Liver (tissue), 8 donors: ENCODE measurements at regions not wholly inside any gene's neighbourhood (a gene's known extent, or its start where the extent isn't known, plus 50 kb on each side); places are given as distances from the start of the nearest gene placed in this dataset.

Experiments
- DNase-seq: peaks from one replicate; pipeline ENCODE4 v3.0.0-alpha.2; 2017; ENCODE audit warnings: low spot score
- H3K27ac ChIP-seq, 2 donors: one replicate each; pipeline ENCODE4 v1.7.0; 2013; ENCODE audit warnings: inconsistent platforms in 2 of 2, low read length in 2 of 2, control low read depth in 1 of 2, low read depth in 1 of 2, mild to moderate bottlenecking in 1 of 2
- H3K27me3 ChIP-seq, 4 donors: one replicate each; pipeline versions ENCODE4 v1.6.1 to v1.7.0; 2013; ENCODE audit warnings: low read length in 3 of 4, inconsistent platforms in 1 of 4, mild to moderate bottlenecking in 1 of 4, moderate library complexity in 1 of 4; ENCODE audit not compliant: control insufficient read depth in 4 of 4, insufficient read depth in 4 of 4
- H3K36me3 ChIP-seq, 4 donors: one replicate each; pipeline versions ENCODE4 v1.6.1 to v1.7.0; 2013; ENCODE audit warnings: low read length in 3 of 4, mild to moderate bottlenecking in 3 of 4, low read depth in 1 of 4, moderate library complexity in 1 of 4; ENCODE audit not compliant: control insufficient read depth in 4 of 4, insufficient read depth in 3 of 4
- H3K4me1 ChIP-seq, 4 donors: one replicate each; pipeline versions ENCODE4 v1.6.1 to v1.7.0; 2013; ENCODE audit warnings: low read length in 3 of 4, mild to moderate bottlenecking in 3 of 4, moderate library complexity in 1 of 4; ENCODE audit not compliant: control insufficient read depth in 4 of 4, insufficient read depth in 4 of 4
- H3K4me3 ChIP-seq, 3 donors: one replicate each; pipeline versions ENCODE4 v1.6.1 to v1.7.0; 2013; ENCODE audit warnings: low read length in 3 of 3, control low read depth in 1 of 3, low read depth in 1 of 3, mild to moderate bottlenecking in 1 of 3
- H3K9ac ChIP-seq, 2 donors: one replicate each; pipeline ENCODE4 v1.7.0; 2013; ENCODE audit warnings: low read length in 2 of 2, mild to moderate bottlenecking in 2 of 2, moderate library complexity in 2 of 2, control low read depth in 1 of 2, low read depth in 1 of 2
- H3K9me3 ChIP-seq, 4 donors: one replicate each; pipeline versions ENCODE4 v1.6.1 to v1.7.0; 2013; ENCODE audit warnings: low read length in 3 of 4; ENCODE audit not compliant: control insufficient read depth in 4 of 4
- EGR1 ChIP-seq, 2 donors: IDR thresholded peaks; 2 replicates each; pipeline ENCODE4 v1.6.1; 2016 to 2018; ENCODE audit warnings: antibody characterized with exemption in 2 of 2, low read depth in 2 of 2
- FOXA1 ChIP-seq: IDR thresholded peaks from 2 replicates; pipeline ENCODE4 v1.6.1; 2016; ENCODE audit warnings: antibody characterized with exemption
- FOXA2 ChIP-seq: IDR thresholded peaks from 2 replicates; pipeline ENCODE4 v1.6.1; 2016; ENCODE audit warnings: antibody characterized with exemption
- GABPA ChIP-seq, 2 donors: IDR thresholded peaks in 1 of 2; conservative IDR thresholded peaks in 1 of 2; 2 replicates each; pipeline ENCODE4 v1.6.1; 2016; ENCODE audit warnings: antibody characterized with exemption in 2 of 2, mild to moderate bottlenecking in 1 of 2, moderate library complexity in 1 of 2
- HNF4A ChIP-seq, 2 donors: conservative IDR thresholded peaks; 2 replicates each; pipeline ENCODE4 v1.6.1; 2016; ENCODE audit warnings: antibody characterized with exemption in 2 of 2, mild to moderate bottlenecking in 2 of 2
- HNF4G ChIP-seq: IDR thresholded peaks from 2 replicates; pipeline ENCODE4 v1.6.1; 2016; ENCODE audit warnings: antibody characterized with exemption
- JUND ChIP-seq, 2 donors: IDR thresholded peaks; 2 replicates each; pipeline ENCODE4 v1.6.1; 2016; ENCODE audit warnings: antibody characterized with exemption in 2 of 2
- NR2F2 ChIP-seq: IDR thresholded peaks from 2 replicates; pipeline ENCODE4 v1.6.1; 2016; ENCODE audit warnings: antibody characterized with exemption
- RAD21 ChIP-seq, 2 donors: IDR thresholded peaks; 2 replicates each; pipeline ENCODE4 v1.6.1; 2016; ENCODE audit warnings: antibody characterized with exemption in 2 of 2, mild to moderate bottlenecking in 2 of 2
- RXRA ChIP-seq, 2 donors: IDR thresholded peaks; 2 replicates each; pipeline ENCODE4 v1.6.1; 2017 to 2018; ENCODE audit warnings: antibody characterized with exemption in 2 of 2, mild to moderate bottlenecking in 1 of 2
- SP1 ChIP-seq: IDR thresholded peaks from 2 replicates; pipeline ENCODE4 v1.6.1; 2018; ENCODE audit warnings: antibody characterized with exemption, mild to moderate bottlenecking
- TAF1 ChIP-seq: conservative IDR thresholded peaks from 2 replicates; pipeline ENCODE4 v1.6.1; 2016; ENCODE audit warnings: antibody characterized with exemption, mild to moderate bottlenecking
- YY1 ChIP-seq: IDR thresholded peaks from 2 replicates; pipeline ENCODE4 v1.6.1; 2016; ENCODE audit warnings: antibody characterized with exemption, mild to moderate bottlenecking
- WGBS: extraction: QIAGEN DNeasy Blood & Tissue Kit; methylation state at CpG from one replicate; pipeline ENCODE4 v1.1.7; 2013; 5-methylcytosine and 5-hydroxymethylcytosine counted together
- TF ChIP-seq, protein P1 (sequence below): IDR thresholded peaks from 2 replicates; pipeline ENCODE4 v1.6.1; 2016; ENCODE audit warnings: antibody characterized with exemption
- TF ChIP-seq, protein P2 (sequence below): fragments of 150-350 bp; IDR thresholded peaks from 2 replicates; pipeline ENCODE4 v1.5.1; 2017; ENCODE audit warnings: improper control_type of control experiment, low read depth, low read length; ENCODE audit not compliant: missing input control
- TF ChIP-seq, protein P3 (sequence below): IDR thresholded peaks from 2 replicates; pipeline ENCODE4 v1.6.1; 2016; ENCODE audit warnings: antibody characterized with exemption
- TF ChIP-seq, protein P4 (sequence below): IDR thresholded peaks from 2 replicates; pipeline ENCODE4 v1.6.1; 2016; ENCODE audit warnings: antibody characterized with exemption
- TF ChIP-seq, protein P5 (sequence below): IDR thresholded peaks from 2 replicates; pipeline ENCODE4 v1.6.1; 2016; ENCODE audit warnings: antibody characterized with exemption, mild to moderate bottlenecking
- donor health status: healthy.
- donor health status: healthy.
- donor health status: healthy.
- donor health status: healthy.
- donor health status: healthy.

DNA sequence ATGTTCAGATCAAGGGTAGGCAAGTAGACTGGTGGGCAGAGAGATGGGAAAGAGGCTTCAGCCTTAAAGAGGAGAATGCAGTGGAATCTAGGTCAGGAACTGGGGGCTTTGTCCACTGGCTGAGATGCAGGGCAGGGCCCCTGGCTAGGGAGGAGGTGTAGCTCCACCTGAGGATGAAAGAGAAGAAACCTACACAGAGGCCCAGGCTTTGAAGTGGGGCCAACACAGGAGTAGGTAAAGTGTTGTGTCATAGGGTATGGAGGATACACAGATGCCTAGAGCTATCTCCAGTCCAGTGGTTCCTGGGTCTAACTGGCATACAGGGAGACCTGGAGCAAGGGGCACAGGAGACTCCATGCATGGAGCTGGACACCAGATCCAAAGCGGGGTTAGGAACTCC is 73.5 kb downstream of the RASSF10 start:
- Histone ChIP-seq H3K27ac (no peak overlapping the region), H3K36me3 (no peaks in the 10 kb centered on the region), H3K4me3 (no peak overlapping the region), H3K9ac (no peak overlapping the region), H3K4me1 (no peaks in the 10 kb centered on the region), H3K27me3 (peaks cover 0 to 4% (median under 1%) of the 10 kb centered on the region in 4 donors), H3K9me3 (no peaks in the 10 kb centered on the region)
- TF ChIP-seq TAF1 (no peak), EGR1 (IDR thresholded peaks at IDR 0.05; ENCODE audit: low read depth in 2 of 2) (no peak), RXRA (IDR thresholded peaks at IDR 0.05) (no peak), NR2F2 (no peak), SP1 (no peak), HNF4A (conservative IDR thresholded peaks at IDR 0.05) (no peak), RAD21 (IDR thresholded peaks at IDR 0.05) (no peak), GABPA (IDR thresholded peaks at IDR 0.05 in 1 of 2, conservative IDR thresholded peaks at IDR 0.05 in 1 of 2) (no peak), JUND (IDR thresholded peaks at IDR 0.05) (no peak)
- TF ChIP-seq, protein P1, sequence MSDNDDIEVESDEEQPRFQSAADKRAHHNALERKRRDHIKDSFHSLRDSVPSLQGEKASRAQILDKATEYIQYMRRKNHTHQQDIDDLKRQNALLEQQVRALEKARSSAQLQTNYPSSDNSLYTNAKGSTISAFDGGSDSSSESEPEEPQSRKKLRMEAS: no peak
- TF ChIP-seq, protein P2, sequence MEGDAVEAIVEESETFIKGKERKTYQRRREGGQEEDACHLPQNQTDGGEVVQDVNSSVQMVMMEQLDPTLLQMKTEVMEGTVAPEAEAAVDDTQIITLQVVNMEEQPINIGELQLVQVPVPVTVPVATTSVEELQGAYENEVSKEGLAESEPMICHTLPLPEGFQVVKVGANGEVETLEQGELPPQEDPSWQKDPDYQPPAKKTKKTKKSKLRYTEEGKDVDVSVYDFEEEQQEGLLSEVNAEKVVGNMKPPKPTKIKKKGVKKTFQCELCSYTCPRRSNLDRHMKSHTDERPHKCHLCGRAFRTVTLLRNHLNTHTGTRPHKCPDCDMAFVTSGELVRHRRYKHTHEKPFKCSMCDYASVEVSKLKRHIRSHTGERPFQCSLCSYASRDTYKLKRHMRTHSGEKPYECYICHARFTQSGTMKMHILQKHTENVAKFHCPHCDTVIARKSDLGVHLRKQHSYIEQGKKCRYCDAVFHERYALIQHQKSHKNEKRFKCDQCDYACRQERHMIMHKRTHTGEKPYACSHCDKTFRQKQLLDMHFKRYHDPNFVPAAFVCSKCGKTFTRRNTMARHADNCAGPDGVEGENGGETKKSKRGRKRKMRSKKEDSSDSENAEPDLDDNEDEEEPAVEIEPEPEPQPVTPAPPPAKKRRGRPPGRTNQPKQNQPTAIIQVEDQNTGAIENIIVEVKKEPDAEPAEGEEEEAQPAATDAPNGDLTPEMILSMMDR: no peak
- TF ChIP-seq, protein P3, sequence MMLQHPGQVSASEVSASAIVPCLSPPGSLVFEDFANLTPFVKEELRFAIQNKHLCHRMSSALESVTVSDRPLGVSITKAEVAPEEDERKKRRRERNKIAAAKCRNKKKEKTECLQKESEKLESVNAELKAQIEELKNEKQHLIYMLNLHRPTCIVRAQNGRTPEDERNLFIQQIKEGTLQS: no peak
- 87% methylated on average over 1 of the region's 1 CpG for WGBS
- DNase-seq: no peak

DNA sequence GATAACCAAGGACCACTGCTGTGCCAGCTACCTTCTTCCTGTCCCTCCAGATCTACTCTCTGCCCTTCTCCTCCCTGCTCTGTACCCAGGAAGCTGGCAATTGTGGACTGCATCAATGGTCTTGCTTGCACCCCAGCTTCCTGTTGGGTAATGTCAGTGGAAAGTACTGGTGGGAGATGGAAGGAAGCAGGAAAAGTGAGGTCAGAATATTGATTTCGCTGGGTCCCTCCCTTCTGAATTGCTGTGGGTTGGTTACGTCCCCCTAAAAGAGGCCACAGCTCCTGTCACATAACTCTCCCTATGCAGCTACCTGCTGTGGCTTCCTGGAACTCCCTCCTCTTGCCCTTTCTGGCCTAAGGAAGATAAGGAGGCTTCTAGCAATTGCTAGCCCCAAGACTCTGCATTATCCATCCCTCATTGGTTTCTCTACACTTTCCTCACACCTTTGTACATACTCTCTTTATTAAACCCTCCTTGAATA is 81.2 kb downstream of the RASSF10 start:
- Histone ChIP-seq H3K4me3 (no peak overlapping the region), H3K9ac (no peak overlapping the region), H3K9me3 (no peaks in the 10 kb centered on the region), H3K27ac (no peak overlapping the region), H3K27me3 (peaks cover 0 to 3% (median 0%) of the 10 kb centered on the region in 4 donors), H3K36me3 (no peaks in the 10 kb centered on the region), H3K4me1 (no peaks in the 10 kb centered on the region)
- WGBS: 80% methylated on average over 2 of the region's 2 CpGs
- no peak for DNase-seq
- TF ChIP-seq TAF1 (no peak), FOXA1 (no peak), YY1 (no peak), HNF4G (no peak), JUND (IDR thresholded peaks at IDR 0.05) (no peak), SP1 (no peak), GABPA (IDR thresholded peaks at IDR 0.05 in 1 of 2, conservative IDR thresholded peaks at IDR 0.05 in 1 of 2) (no peak), HNF4A (conservative IDR thresholded peaks at IDR 0.05) (no peak), RAD21 (IDR thresholded peaks at IDR 0.05) (no peak), RXRA (IDR thresholded peaks at IDR 0.05) (no peak), FOXA2 (no peak), EGR1 (IDR thresholded peaks at IDR 0.05; ENCODE audit: low read depth in 2 of 2) (no peak), NR2F2 (no peak)
- TF ChIP-seq, protein P3: no peak
- TF ChIP-seq, protein P4, sequence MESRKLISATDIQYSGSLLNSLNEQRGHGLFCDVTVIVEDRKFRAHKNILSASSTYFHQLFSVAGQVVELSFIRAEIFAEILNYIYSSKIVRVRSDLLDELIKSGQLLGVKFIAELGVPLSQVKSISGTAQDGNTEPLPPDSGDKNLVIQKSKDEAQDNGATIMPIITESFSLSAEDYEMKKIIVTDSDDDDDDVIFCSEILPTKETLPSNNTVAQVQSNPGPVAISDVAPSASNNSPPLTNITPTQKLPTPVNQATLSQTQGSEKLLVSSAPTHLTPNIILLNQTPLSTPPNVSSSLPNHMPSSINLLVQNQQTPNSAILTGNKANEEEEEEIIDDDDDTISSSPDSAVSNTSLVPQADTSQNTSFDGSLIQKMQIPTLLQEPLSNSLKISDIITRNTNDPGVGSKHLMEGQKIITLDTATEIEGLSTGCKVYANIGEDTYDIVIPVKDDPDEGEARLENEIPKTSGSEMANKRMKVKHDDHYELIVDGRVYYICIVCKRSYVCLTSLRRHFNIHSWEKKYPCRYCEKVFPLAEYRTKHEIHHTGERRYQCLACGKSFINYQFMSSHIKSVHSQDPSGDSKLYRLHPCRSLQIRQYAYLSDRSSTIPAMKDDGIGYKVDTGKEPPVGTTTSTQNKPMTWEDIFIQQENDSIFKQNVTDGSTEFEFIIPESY: no peak
- TF ChIP-seq, protein P1: no peak
- TF ChIP-seq, protein P2: no peak
- TF ChIP-seq, protein P5, sequence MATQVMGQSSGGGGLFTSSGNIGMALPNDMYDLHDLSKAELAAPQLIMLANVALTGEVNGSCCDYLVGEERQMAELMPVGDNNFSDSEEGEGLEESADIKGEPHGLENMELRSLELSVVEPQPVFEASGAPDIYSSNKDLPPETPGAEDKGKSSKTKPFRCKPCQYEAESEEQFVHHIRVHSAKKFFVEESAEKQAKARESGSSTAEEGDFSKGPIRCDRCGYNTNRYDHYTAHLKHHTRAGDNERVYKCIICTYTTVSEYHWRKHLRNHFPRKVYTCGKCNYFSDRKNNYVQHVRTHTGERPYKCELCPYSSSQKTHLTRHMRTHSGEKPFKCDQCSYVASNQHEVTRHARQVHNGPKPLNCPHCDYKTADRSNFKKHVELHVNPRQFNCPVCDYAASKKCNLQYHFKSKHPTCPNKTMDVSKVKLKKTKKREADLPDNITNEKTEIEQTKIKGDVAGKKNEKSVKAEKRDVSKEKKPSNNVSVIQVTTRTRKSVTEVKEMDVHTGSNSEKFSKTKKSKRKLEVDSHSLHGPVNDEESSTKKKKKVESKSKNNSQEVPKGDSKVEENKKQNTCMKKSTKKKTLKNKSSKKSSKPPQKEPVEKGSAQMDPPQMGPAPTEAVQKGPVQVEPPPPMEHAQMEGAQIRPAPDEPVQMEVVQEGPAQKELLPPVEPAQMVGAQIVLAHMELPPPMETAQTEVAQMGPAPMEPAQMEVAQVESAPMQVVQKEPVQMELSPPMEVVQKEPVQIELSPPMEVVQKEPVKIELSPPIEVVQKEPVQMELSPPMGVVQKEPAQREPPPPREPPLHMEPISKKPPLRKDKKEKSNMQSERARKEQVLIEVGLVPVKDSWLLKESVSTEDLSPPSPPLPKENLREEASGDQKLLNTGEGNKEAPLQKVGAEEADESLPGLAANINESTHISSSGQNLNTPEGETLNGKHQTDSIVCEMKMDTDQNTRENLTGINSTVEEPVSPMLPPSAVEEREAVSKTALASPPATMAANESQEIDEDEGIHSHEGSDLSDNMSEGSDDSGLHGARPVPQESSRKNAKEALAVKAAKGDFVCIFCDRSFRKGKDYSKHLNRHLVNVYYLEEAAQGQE: no peak
